HL-60 (cell line): ENCODE measurements at regions not wholly inside any gene's neighbourhood (a gene's known extent, or its start where the extent isn't known, plus 50 kb on each side); places are given as distances from the start of the nearest gene placed in this dataset.

ENCODE experiments used
- CTCF ChIP-seq: IDR thresholded peaks from one replicate; pipeline ENCODE4 v1.5.1; 2011; ENCODE audit warnings: low read length, control low read depth, inconsistent platforms; ENCODE audit not compliant: insufficient read depth
- POLR2AphosphoS5 ChIP-seq: IDR thresholded peaks from 2 replicates; pipeline ENCODE4 v1.6.1; 2012; ENCODE audit warnings: low read depth
- SPI1 ChIP-seq: IDR thresholded peaks from 2 replicates; pipeline ENCODE4 v1.6.1; 2012; ENCODE audit warnings: low read depth, mild to moderate bottlenecking, borderline replicate concordance

- TF ChIP-seq CTCF (no peak), POLR2AphosphoS5 (no peak), SPI1 (no peak)
These were observed 224.2 kb downstream of the NPHP4 start for GRCh38 chr1:5768014-5768413.
